HEK293T (cell line): ENCODE measurements at regions not wholly inside any gene's neighbourhood (a gene's known extent, or its start where the extent isn't known, plus 50 kb on each side); places are given as distances from the start of the nearest gene placed in this dataset.
"Not testable (repeated sequence)": the region's sequence is repeated elsewhere in the genome, so short reads cannot be mapped to it uniquely, and the experiment has no call there.

Experiments
- ARNT ChIP-seq: fragments of 450-650 bp; IDR thresholded peaks from 2 replicates; pipeline ENCODE4 v1.6.1; 2017; ENCODE audit warnings: mild to moderate bottlenecking
- BHLHE40 ChIP-seq: fragments of 450-650 bp; IDR thresholded peaks from 2 replicates; pipeline ENCODE4 v1.6.1; 2016; ENCODE audit warnings: mild to moderate bottlenecking, moderate library complexity, borderline replicate concordance
- ELF4 ChIP-seq: fragments of 450-650 bp; IDR thresholded peaks from 2 replicates; pipeline ENCODE4 v1.6.1; 2017; ENCODE audit warnings: antibody characterized with exemption
- FOXK2 ChIP-seq: fragments of 450-650 bp; IDR thresholded peaks from 2 replicates; pipeline ENCODE4 v1.6.1; 2016; ENCODE audit warnings: mild to moderate bottlenecking
- FOXM1 ChIP-seq: fragments of 450-650 bp; IDR thresholded peaks from 2 replicates; pipeline ENCODE4 v1.6.1; 2017; ENCODE audit warnings: mild to moderate bottlenecking, borderline replicate concordance
- LEF1 ChIP-seq: fragments of 450-650 bp; IDR thresholded peaks from 2 replicates; pipeline ENCODE4 v1.6.1; 2017; ENCODE audit warnings: mild to moderate bottlenecking, borderline replicate concordance
- NFRKB ChIP-seq: fragments of 450-650 bp; IDR thresholded peaks from 2 replicates; pipeline ENCODE4 v1.6.1; 2016; ENCODE audit warnings: mild to moderate bottlenecking, moderate library complexity
- SP1 ChIP-seq: fragments of 450-650 bp; IDR thresholded peaks from 2 replicates; pipeline ENCODE4 v1.6.1; 2017
- SUZ12 ChIP-seq: fragments of 450-650 bp; IDR thresholded peaks from 2 replicates; pipeline ENCODE4 v1.6.1; 2016; ENCODE audit warnings: mild to moderate bottlenecking
- TF ChIP-seq, protein P1 (sequence below): fragments of 450-650 bp; IDR thresholded peaks from 2 replicates; pipeline ENCODE4 v1.6.1; 2016

DNA sequence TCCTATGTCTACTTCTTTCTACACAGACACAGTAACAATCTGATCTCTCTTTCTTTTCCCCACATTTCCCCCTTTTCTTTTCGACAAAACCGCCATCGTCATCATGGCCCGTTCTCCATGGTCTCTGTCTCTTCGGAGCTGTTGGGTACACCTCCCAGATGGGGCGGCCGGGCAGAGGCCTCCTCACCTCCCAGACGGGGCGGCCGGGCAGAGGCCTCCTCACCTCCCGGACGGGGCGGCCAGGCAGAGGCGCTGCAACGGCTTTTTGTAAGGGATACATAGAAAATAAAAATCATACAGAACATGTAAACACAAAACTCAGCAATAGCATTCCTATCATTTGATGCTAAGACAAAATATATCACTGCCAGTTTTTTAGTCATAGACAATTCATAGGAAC, 57.2 kb upstream of the USP25 start:
- not testable (repeated sequence) for TF ChIP-seq SP1, LEF1, NFRKB, SUZ12, ARNT, FOXK2, BHLHE40, FOXM1, ELF4
- TF ChIP-seq, protein P1, sequence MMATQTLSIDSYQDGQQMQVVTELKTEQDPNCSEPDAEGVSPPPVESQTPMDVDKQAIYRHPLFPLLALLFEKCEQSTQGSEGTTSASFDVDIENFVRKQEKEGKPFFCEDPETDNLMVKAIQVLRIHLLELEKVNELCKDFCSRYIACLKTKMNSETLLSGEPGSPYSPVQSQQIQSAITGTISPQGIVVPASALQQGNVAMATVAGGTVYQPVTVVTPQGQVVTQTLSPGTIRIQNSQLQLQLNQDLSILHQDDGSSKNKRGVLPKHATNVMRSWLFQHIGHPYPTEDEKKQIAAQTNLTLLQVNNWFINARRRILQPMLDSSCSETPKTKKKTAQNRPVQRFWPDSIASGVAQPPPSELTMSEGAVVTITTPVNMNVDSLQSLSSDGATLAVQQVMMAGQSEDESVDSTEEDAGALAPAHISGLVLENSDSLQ: not testable (repeated sequence)
